HG02763 (cell line): ENCODE measurements at regions not wholly inside any gene's neighbourhood (a gene's known extent, or its start where the extent isn't known, plus 50 kb on each side); places are given as distances from the start of the nearest gene placed in this dataset.
"Not testable (repeated sequence)": the region's sequence is repeated elsewhere in the genome, so short reads cannot be mapped to it uniquely, and the experiment has no call there.

ENCODE experiments used
- ATAC-seq: cut with Tn5 transposase; IDR thresholded peaks from one replicate; pipeline ENCODE4 v1.9.1; 2021; ENCODE audit warnings: mild to moderate bottlenecking, moderate library complexity; ENCODE audit not compliant: unreplicated experiment

DNA sequence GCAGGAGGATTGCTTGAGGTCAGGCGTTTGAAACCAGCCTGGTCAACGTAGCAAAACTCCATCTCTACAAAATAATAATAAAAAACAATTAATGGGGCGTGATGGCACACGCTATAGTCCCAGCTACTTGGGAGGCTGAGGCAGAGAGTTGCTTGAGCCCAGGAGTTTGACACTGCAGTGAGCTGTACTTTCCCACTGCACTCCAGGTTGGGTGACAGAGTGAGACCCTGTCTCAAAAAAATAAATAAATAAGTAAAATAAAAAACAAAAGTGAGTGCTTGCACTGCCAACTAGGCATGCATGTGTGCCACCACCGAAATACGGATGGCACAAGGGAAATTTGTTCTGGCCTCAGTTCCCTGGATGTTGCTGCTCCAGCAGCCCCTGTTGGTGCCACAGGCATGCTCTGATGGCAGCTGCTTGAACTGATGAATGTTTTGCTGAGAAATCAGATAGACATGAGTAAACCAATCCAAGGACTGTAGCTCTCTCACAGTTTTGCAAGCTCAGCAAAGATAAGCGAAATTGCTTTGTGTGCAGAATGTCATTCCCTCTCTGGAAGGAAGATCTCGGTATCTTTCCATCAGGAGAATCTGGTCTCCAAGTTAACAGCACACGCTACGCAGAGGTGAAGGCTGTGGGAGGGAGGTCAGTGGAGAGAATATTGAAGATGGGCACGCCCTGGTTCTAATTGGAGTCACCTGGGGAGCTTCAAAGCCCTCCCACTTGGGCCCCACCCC, 188.0 kb upstream of the SLC24A3 start:
- no peak for ATAC-seq

GRCh38 chr20:19025430-19026120, 186.9 kb upstream of the SLC24A3 start:
- ATAC-seq, result no peak

GRCh38 chr20:19026121-19026878, 186.1 kb upstream of the SLC24A3 start:
- ATAC-seq, result peak; percentile 73

DNA sequence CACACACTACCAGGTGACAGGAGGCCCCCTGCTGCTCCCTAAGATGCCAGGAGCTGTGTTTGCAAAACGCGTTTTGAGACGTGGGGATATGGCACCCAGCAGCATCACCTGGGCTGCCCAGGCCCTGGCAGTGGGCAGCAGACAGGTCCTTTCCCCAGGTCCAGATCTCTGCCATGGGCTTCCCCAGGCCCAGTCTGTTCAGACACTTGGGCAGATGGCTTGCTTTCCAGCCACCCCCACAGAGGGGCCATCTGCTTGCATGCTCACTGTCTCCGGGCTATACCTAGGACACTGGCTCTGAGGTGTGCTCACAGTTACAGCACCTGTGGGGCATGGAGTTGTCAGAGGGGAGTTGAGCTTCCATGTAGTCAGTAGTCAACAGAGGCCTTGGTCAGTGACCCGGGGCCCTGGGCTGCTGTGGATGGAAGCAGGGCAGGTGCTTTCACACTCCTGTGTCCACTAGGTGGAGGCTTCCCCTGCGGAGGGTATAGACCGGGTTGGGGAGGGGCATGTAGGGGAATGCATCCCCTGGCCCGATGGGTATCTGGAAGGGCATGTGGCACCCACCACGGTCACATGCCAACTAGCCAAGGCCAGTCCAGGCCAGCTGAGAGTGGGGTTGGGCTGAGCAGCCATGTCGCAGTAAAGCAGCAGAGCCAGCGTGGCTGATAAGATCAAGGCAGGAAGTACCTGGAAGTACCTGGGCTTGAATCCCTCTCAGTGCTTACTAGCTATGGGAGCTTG, 185.4 kb upstream of the SLC24A3 start:
- ATAC-seq, result no peak

GRCh38 chr20:19027971-19028370, 184.5 kb upstream of the SLC24A3 start:
- ATAC-seq, result no peak

DNA sequence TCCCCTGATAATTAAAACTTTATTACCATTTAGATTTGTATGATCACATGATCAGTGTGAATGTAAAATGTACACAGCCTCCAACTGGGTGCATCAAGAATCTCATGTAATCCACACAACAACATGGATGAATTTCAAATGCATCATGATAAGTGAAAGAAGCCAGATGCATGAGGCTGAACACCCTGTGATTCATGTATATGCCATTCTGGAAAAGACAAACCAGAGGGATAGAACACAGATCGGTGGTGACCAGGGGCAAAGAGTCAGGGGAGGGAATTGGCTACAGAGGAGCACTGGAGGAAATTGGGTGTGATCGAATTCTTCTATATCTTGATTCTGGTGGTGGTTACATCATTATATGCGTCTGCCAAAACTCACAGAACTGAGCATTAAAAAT, 170.7 kb upstream of the SLC24A3 start:
- ATAC-seq, result no peak

GRCh38 chr20:19045371-19045770, 167.1 kb upstream of the SLC24A3 start:
- ATAC-seq, result no peak

DNA sequence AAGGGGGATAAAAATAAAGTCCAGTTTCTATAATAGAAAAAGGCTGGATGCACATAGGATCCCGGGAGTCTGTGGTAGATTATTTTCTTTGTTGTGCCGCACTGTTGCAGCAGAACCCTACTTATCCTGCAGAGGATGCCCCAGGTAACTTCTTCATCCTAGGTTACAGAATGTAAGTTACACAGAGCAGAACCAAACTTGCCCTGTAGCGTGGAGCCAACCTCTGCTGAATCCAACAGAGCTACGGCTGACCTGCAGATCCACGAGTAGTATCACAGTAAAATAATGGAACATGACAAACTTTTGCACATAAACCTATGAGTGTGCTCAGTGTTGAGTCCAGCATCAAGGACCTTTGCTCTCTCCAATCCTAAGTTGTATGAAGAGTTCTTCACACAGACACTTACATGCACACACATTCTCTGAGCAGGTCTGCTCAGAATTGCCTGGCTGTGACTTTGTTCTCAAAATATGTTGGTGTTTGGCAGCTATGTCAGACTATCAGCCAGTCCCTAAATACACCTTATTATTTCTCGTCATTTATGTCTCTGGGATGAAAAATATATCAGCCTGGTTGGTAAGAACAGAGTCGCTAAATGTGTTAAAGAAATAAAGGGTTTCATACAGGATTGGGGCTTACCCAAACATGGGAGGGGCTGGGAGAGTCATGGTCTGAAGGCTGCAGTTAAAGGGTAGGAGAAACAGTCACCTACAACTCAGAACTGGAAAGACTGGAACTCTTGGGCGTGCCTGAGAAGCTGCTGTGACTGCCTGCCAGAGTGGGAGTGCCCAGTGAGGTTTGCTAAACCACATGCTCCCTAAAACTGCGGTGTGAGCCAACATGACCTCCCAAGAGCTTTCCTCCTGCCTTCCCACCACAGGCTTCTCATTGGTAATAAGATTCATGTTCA, 165.1 kb upstream of the SLC24A3 start:
- no peak for ATAC-seq

DNA sequence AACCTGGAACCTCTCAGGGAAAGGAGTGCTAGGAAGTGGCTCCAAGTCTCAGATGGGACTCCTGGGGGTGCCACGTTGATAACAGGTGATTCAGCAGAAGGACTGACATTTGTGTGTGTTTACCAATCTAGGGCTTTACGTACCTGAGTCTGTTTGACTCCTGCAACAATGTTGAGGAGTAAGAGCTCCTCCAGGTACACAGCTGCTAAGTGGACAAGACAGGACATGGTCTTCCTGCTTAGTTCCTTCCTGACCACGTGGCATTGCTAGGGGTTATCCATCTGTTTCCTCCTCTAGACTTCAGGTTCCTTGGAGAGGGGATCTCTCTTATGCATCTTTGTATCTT, 164.5 kb upstream of the SLC24A3 start:
- ATAC-seq, result no peak

- no peak for ATAC-seq
Observed at GRCh38 chr20:19048995-19049501, 163.4 kb upstream of the SLC24A3 start.

DNA sequence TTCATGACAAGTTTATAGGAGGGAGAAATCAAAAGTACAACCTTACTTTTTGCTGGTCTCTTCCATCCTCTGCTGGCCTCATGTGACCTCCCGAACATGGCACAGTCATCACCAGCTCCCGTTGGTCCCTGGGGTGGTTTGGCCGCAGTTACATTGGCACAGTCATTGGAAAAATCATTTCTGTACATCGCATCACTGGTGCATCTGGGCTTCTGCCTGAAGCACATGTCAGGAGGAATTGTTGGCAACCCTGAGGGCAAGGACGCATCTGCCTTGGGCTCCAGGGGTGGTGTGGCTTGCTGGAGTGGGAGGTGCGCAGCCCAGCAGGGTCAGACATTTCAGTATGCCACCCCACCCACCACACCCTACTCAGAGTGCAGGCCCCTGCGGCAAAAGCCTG, 162.9 kb upstream of the SLC24A3 start:
- ATAC-seq, result no peak

DNA sequence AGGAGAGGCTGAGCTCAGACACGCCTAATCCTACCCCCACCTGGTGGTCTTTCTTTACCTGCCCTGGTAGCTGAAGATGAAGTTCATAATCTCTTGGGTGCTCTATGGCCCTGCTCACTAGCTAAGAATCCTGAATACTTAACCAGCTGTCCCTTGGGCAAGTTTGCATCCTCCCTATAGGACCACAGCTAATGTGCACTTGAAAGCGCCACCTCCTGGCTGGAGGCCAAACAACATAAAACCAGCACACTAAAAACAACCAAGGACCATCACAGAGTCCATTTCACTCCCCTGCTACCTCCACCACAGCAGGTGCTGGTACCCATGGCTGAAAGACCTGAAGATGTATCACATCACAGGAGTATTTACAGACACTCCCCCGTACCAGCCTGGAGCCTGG, 155.5 kb upstream of the SLC24A3 start:
- ATAC-seq, result no peak

- not testable (repeated sequence) for ATAC-seq
Observed at GRCh38 chr20:19064788-19065187, 147.7 kb upstream of the SLC24A3 start.

DNA sequence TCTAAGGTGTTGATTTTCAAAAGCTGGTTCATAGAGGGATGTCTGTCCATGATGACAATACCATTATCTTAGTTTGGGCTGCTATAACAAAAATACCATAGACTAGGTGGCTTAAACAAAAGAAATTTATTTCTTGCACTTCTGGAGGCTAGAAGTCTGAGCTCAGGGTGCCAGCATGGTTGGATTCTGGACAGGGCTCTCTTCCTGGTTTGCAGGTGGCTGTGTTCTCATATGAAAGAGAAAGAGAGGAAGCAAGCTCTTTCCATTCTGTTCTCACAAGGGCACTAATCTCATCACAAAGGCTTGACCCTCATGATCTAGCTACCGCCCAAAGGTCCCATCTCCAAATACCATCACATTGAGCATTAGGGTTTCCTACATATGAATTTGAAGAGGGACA, 144.5 kb upstream of the SLC24A3 start:
- no peak for ATAC-seq

GRCh38 chr20:19070026-19070425, 142.4 kb upstream of the SLC24A3 start:
- no peak for ATAC-seq

GRCh38 chr20:19070681-19071445, 141.6 kb upstream of the SLC24A3 start:
- peak; percentile 39 for ATAC-seq

DNA sequence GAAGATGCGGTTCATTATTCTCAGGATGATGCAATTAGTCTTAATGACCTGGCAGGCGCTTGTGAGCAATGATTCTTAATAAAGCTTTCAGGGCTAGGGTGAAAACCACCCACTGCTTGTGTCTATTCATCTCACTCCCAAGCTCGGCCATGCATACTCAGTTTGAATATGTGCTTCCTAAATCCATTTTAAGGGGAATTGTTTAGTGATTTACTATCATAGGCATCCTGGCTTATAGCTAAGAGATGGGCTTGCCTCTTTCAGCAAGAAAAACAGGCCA, 141.1 kb upstream of the SLC24A3 start:
- peak; percentile 32 for ATAC-seq

DNA sequence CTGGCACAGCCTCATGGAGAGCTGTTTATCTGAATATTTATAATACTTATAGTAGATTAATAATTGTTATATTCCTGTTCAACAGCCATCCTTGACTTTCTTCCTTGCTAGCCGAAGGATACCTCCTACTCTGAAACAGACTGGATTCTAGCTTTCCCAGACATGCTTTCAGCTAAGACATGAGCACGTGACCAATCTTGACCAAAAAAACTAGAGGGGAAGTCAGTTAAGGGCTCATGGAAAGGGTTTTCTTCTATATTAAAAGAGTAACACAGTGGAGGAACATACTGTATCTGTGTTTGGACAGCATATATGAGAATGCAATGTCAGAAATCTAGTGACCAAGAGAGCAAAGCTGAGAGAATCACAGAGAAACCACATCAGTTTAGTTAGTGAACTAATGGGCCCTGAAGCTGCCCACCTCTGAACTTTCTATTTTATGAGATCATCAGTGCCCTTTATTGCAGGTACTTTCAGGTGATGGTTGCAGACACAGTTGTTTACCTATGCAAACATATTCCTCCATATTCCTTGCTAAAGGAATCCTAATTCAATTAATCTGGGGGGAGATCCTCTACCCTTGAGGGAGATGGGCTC, 140.4 kb upstream of the SLC24A3 start:
- no peak for ATAC-seq

- no peak for ATAC-seq
Observed at GRCh38 chr20:19072988-19073387, 139.5 kb upstream of the SLC24A3 start.
